ENCODE measurements at regions not wholly inside any gene's neighbourhood (a gene's known extent, or its start where the extent isn't known, plus 50 kb on each side); places are given as distances from the start of the nearest gene placed in this dataset.

- in situ Hi-C loops (cut with MboI; ENCODE audit: low sequenced_read_pairs in 4 of 4) (no loop called here), intact Hi-C loops (cut with DNase I; ENCODE audit: low total_unique reads) (no loop called here)
- no peak for ATAC-seq
- TF ChIP-seq CTCF (IDR thresholded peaks at IDR 0.05 in 4 of 5, conservative IDR thresholded peaks at IDR 0.05 in 1 of 5) (no peak), POLR2A (IDR thresholded peaks at IDR 0.05) (no peak)
- no peak overlapping the region for H3K4me3 ChIP-seq
- no peaks in the 10 kb centered on the region for H3K36me3 ChIP-seq
- no peaks in the 10 kb centered on the region for H3K9me3 ChIP-seq
- no peak overlapping the region for H3K27ac ChIP-seq
- no peak for DNase-seq
- H3K4me1 ChIP-seq, result no peaks in the 10 kb centered on the region
- no peaks in the 10 kb centered on the region for H3K27me3 ChIP-seq
Measured at GRCh38 chr3:118713502-118714207, 321.0 kb downstream of the IGSF11 start.

- Histone ChIP-seq H3K4me3 (no peak overlapping the region), H3K4me1 (no peaks in the 10 kb centered on the region), H3K9me3 (no peaks in the 10 kb centered on the region), H3K36me3 (no peaks in the 10 kb centered on the region), H3K27me3 (no peaks in the 10 kb centered on the region), H3K27ac (no peak overlapping the region)
- ATAC-seq, result no peak
- intact Hi-C loops (cut with DNase I; ENCODE audit: low total_unique reads), result no loop called here
- in situ Hi-C loops (cut with MboI; ENCODE audit: low sequenced_read_pairs in 4 of 4), result no loop called here
- TF ChIP-seq POLR2A (IDR thresholded peaks at IDR 0.05) (no peak), CTCF (IDR thresholded peaks at IDR 0.05 in 4 of 5, conservative IDR thresholded peaks at IDR 0.05 in 1 of 5) (no peak)
- DNase-seq, result no peak
Measured at GRCh38 chr3:118714800-118715199, 319.8 kb downstream of the IGSF11 start.

- no peak for DNase-seq
- Histone ChIP-seq H3K27ac (no peak overlapping the region), H3K36me3 (no peaks in the 10 kb centered on the region), H3K27me3 (no peaks in the 10 kb centered on the region), H3K4me3 (no peak overlapping the region), H3K4me1 (no peaks in the 10 kb centered on the region), H3K9me3 (no peaks in the 10 kb centered on the region)
- in situ Hi-C loops (cut with MboI; ENCODE audit: low sequenced_read_pairs in 4 of 4), result no loop called here
- TF ChIP-seq CTCF (IDR thresholded peaks at IDR 0.05 in 4 of 5, conservative IDR thresholded peaks at IDR 0.05 in 1 of 5), result no peak
- no peak for TF ChIP-seq POLR2A (IDR thresholded peaks at IDR 0.05)
- intact Hi-C loops (cut with DNase I; ENCODE audit: low total_unique reads), result no loop called here
- no peak for ATAC-seq
Measured at GRCh38 chr3:118729546-118729945, 305.1 kb downstream of the IGSF11 start.

- in situ Hi-C loops (cut with MboI; ENCODE audit: low sequenced_read_pairs in 4 of 4), result no loop called here
- Histone ChIP-seq H3K27me3 (no peaks in the 10 kb centered on the region), H3K4me1 (no peaks in the 10 kb centered on the region)
Measured at GRCh38 chr3:118734664-118735063, 300.0 kb downstream of the IGSF11 start.

More at GRCh38 chr3:118734664-118735063, 300.0 kb downstream of the IGSF11 start:
- no peak overlapping the region for H3K4me3 ChIP-seq
- ATAC-seq (no peak), DNase-seq (no peak)
- H3K9me3 ChIP-seq, result no peaks in the 10 kb centered on the region
- no peaks in the 10 kb centered on the region for H3K36me3 ChIP-seq
- intact Hi-C loops (cut with DNase I; ENCODE audit: low total_unique reads), result no loop called here
- no peak overlapping the region for H3K27ac ChIP-seq
- TF ChIP-seq POLR2A (IDR thresholded peaks at IDR 0.05) (no peak), CTCF (IDR thresholded peaks at IDR 0.05 in 4 of 5, conservative IDR thresholded peaks at IDR 0.05 in 1 of 5) (no peak)

Measured in gastrocnemius medialis (tissue), 4 donors.